T47D (cell line): ENCODE measurements at regions not wholly inside any gene's neighbourhood (a gene's known extent, or its start where the extent isn't known, plus 50 kb on each side); places are given as distances from the start of the nearest gene placed in this dataset.
"Not testable (repeated sequence)": the region's sequence is repeated elsewhere in the genome, so short reads cannot be mapped to it uniquely, and the experiment has no call there.

Source experiments
- DNase-seq, 2 experiments: peaks; one replicate each; pipeline versions ENCODE4 v3.0.0 to v3.0.0-alpha.2; 2011 to 2012; ENCODE audit warnings: low read depth in 1 of 2, low spot score in 1 of 2
- JUND ChIP-seq: IDR thresholded peaks from 2 replicates; pipeline ENCODE4 v1.6.1; 2012; ENCODE audit warnings: low read depth
- in situ Hi-C: cut with HindIII; loops from 2 replicates; pipeline ENCODE4 v1.10.0; 2016; ENCODE audit warnings: low sequenced_read_pairs, low pct_unique_long_range_greater_than_20kb

GRCh38 chr13:66207610-66208009 lies 1022.5 kb downstream of the PCDH9 start:
- in situ Hi-C loops = no loop called here
- TF ChIP-seq JUND = no peak
- DNase-seq = no peak

- in situ Hi-C loops = no loop called here
- no peak for TF ChIP-seq JUND
- DNase-seq = no peak
Observed at GRCh38 chr13:66205807-66206206, 1024.3 kb downstream of the PCDH9 start.

GRCh38 chr13:66200555-66200954 lies 1029.6 kb downstream of the PCDH9 start:
- DNase-seq = no peak
- TF ChIP-seq JUND = no peak
- in situ Hi-C loops = no loop called here

GRCh38 chr13:66195238-66195637 lies 1034.9 kb downstream of the PCDH9 start:
- in situ Hi-C loops = no loop called here
- DNase-seq = no peak

GRCh38 chr13:66189986-66190385 lies 1040.2 kb downstream of the PCDH9 start:
- in situ Hi-C loops = no loop called here
- no peak for TF ChIP-seq JUND
- DNase-seq = no peak

More at GRCh38 chr13:66195238-66195637, 1034.9 kb downstream of the PCDH9 start:
- no peak for TF ChIP-seq JUND

GRCh38 chr13:66180836-66181235 lies 1049.3 kb downstream of the PCDH9 start:
- in situ Hi-C loops = no loop called here
- TF ChIP-seq JUND = no peak
- no peak for DNase-seq

GRCh38 chr13:66171920-66172319 lies 1058.2 kb downstream of the PCDH9 start:
- in situ Hi-C loops = no loop called here
- no peak for DNase-seq

GRCh38 chr13:66162470-66162869 lies 1067.7 kb downstream of the PCDH9 start:
- in situ Hi-C loops = no loop called here
- no peak for TF ChIP-seq JUND
- no peak for DNase-seq

More at GRCh38 chr13:66171920-66172319, 1058.2 kb downstream of the PCDH9 start:
- no peak for TF ChIP-seq JUND

GRCh38 chr13:66159511-66159910 lies 1070.6 kb downstream of the PCDH9 start:
- no peak for TF ChIP-seq JUND
- in situ Hi-C loops = no loop called here
- no peak for DNase-seq

GRCh38 chr13:66154976-66155375 lies 1075.2 kb downstream of the PCDH9 start:
- in situ Hi-C loops = no loop called here
- DNase-seq = no peak
- TF ChIP-seq JUND = no peak

GRCh38 chr13:66154354-66154753 lies 1075.8 kb downstream of the PCDH9 start:
- no peak for TF ChIP-seq JUND
- no peak for DNase-seq
- in situ Hi-C loops = no loop called here

GRCh38 chr13:66152596-66152995 lies 1077.5 kb downstream of the PCDH9 start:
- in situ Hi-C loops = no loop called here
- no peak for TF ChIP-seq JUND
- DNase-seq = no peak

- in situ Hi-C loops, DNase-seq: not testable (repeated sequence)
Observed at GRCh38 chr13:66144357-66144756, 1085.8 kb downstream of the PCDH9 start.

GRCh38 chr13:66139701-66140100 lies 1090.4 kb downstream of the PCDH9 start:
- TF ChIP-seq JUND = no peak
- DNase-seq = no peak
- in situ Hi-C loops = no loop called here
